D721Med (cell line): ENCODE measurements at regions not wholly inside any gene's neighbourhood (a gene's known extent, or its start where the extent isn't known, plus 50 kb on each side); places are given as distances from the start of the nearest gene placed in this dataset.

Experiments
- DNase-seq: peaks from one replicate; pipeline ENCODE4 v3.0.0; 2011; ENCODE audit warnings: low spot score; ENCODE audit not compliant: insufficient read length
- FAIRE-seq: peaks from 2 replicates; lab custom pipeline; 2011; peaks lifted over from hg19 to GRCh38; lab: Jason Lieb, UNC
- CTCF ChIP-seq: IDR thresholded peaks from 2 replicates; pipeline ENCODE4 v1.5.1; 2012; ENCODE audit warnings: mild to moderate bottlenecking, control low read depth; ENCODE audit not compliant: insufficient read depth; ENCODE audit errors: missing control alignments

- no peak for FAIRE-seq
Measured at GRCh38 chr5:60086583-60086982, 193.1 kb upstream of the PDE4D start.

GRCh38 chr5:60084226-60084625 lies 190.7 kb upstream of the PDE4D start:
- no peak for DNase-seq
- FAIRE-seq = no peak
- TF ChIP-seq CTCF = no peak

More at GRCh38 chr5:60086583-60086982, 193.1 kb upstream of the PDE4D start:
- TF ChIP-seq CTCF = no peak
- DNase-seq = no peak

- TF ChIP-seq CTCF = no peak
- DNase-seq = no peak
- no peak for FAIRE-seq
Measured at GRCh38 chr5:60077292-60077691, 183.8 kb upstream of the PDE4D start.

- FAIRE-seq (no peak), DNase-seq (no peak)
- TF ChIP-seq CTCF = no peak
Measured at GRCh38 chr5:60076746-60077145, 183.2 kb upstream of the PDE4D start.

GRCh38 chr5:60066502-60066901 lies 173.0 kb upstream of the PDE4D start:
- FAIRE-seq = no peak
- no peak for DNase-seq
- no peak for TF ChIP-seq CTCF

- no peak for TF ChIP-seq CTCF
- no peak for DNase-seq
- FAIRE-seq = no peak
Measured at GRCh38 chr5:60060389-60060788, 166.9 kb upstream of the PDE4D start.

GRCh38 chr5:60056191-60056590 lies 162.7 kb upstream of the PDE4D start:
- no peak for TF ChIP-seq CTCF
- DNase-seq (no peak), FAIRE-seq (no peak)
